GM21423 (cell line): ENCODE measurements at regions not wholly inside any gene's neighbourhood (a gene's known extent, or its start where the extent isn't known, plus 50 kb on each side); places are given as distances from the start of the nearest gene placed in this dataset.
"Not testable (repeated sequence)": the region's sequence is repeated elsewhere in the genome, so short reads cannot be mapped to it uniquely, and the experiment has no call there.

Experiments
- ATAC-seq: cut with Tn5 transposase; IDR thresholded peaks from one replicate; pipeline ENCODE4 v1.9.1; 2021; ENCODE audit warnings: mild to moderate bottlenecking, moderate library complexity; ENCODE audit not compliant: unreplicated experiment

GRCh38 chr10:64765498-64765897, 1244.3 kb downstream of the REEP3 start:
- no peak for ATAC-seq

DNA sequence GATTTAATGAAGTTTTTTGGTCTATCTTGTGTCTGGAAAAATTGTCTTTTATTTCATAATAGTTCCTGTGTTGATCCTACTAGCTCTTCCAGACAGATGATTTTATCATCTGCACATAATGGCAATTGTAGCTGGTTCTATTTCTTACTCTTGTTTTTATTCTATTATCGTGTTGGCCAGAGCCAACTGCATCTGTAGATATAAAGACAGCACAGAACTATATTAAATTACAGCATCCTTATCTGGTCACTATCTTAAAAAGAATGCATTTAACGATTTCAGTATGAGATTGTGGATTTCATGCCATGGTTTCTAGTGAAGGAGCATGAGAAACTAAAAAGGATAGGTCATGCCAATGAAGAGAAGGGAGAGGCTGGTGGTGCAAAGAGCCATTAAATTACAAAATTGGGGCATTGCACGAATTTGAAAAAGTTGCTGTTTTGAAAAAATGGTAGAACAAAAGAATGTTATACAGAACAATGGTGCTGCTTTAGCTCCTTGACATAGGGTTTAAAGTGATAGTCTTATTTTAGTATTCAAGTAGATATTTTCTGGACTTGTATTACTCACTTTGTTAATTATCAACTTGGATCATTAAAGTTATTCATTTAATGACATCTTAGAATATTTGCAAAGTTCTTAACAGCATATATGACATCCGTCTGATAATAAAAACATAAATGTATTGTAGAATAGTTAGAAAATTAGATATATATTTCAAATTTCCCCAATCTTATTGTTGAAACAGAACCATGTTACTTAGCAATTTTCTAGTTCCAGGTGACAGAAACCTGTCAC, 1250.3 kb downstream of the REEP3 start:
- no peak for ATAC-seq

DNA sequence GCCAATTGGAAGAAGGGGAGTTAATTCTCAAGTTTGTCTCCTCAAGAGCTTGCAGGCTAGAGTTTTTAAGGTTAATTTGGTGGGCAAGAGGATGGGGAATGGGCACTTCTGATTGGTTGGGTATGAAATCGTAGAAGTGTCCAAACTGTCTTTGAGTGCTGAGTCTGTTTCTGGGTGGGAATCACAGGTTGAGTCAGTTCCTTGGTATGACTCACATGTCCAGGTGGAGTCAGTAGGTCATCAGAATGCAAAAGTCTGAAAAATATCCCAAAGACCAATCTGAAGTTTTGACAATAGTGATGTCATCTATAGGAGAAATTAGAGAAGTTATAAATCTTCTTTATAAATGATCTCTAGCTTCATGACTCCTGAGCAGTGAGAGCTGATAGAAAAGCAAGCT, 1252.2 kb downstream of the REEP3 start:
- ATAC-seq, result no peak

DNA sequence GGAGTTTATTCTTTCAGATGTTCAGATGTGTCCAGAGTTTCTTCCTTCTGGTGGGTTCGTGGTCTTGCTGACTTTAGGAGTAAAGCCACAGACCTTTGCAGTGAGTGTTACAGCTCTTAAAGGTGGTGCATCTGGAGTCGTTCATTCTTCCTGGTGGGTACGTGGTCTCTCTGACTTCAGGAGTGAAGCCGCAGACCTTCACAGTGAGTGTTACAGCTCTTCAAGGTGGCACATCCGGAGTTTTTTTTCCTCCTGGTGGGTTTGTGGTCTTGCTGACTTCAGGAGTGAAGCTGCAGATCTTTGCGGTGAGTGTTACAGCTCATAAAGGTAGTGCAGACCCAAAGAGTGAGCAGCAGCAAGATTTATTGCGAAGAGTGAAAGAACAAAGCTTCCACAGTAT, 1263.2 kb downstream of the REEP3 start:
- ATAC-seq, result not testable (repeated sequence)

DNA sequence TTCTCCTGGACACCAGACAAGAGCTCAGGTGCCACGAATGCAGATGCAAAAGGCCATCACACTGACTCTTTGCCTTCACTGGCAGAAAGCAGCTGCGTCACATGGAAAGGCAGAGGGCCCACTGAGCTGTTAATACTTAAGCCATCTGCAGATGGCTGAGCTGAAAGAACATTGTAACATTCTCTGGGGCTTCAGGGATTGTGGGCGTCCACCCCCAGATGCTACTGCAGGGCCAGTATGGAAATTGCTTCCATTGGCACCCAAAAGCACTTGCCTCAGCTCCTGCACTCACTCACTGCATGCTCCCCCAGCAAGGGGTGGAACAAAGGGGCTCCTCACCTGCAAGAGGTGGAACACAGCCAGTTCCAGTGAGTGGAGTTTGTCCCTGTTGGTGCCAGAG, 1264.6 kb downstream of the REEP3 start:
- no peak for ATAC-seq

- ATAC-seq, result no peak
Observed at GRCh38 chr10:64786989-64787388, 1265.8 kb downstream of the REEP3 start.

- ATAC-seq, result no peak
Observed at GRCh38 chr10:64795847-64796246, 1274.6 kb downstream of the REEP3 start.

DNA sequence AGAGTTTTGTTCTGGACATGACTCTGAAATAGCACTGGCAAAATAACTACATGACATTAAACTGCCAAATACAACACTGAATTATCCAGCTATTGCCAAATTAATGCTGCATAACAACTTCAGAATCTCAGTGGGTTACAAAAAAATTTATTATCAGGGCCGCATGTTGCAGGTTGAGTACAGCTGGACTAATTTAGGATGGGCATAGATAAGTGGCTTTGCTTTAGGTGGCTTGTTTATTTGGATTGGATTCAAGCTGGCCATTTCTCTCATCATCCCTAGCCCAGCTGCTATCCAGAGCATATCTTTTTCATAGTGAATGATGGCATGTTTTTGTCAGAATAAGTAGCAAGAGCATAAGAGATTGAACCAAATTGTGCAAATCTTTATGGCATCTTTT, 1277.1 kb downstream of the REEP3 start:
- no peak for ATAC-seq

DNA sequence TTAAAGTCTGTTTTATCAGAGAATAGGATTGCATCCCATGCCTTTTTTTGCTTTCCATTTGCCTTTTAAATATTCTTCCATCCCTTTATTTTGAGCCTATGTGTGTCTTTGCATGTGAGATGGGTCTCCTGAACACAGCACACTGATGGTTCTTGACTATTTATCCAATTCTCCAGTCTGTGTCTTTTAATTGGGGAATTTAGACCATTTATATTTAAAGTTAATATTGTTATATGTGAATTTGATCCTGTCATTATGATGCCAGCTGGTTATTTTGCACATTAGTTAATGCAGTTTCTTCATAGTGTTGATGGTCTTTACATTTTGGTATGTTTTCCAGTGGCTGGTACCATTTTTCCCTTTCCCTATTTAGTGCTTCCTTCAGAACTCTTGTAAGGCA, 1287.0 kb downstream of the REEP3 start:
- not testable (repeated sequence) for ATAC-seq

- ATAC-seq, result not testable (repeated sequence)
Observed at GRCh38 chr10:64810046-64810445, 1288.8 kb downstream of the REEP3 start.

GRCh38 chr10:64813391-64813790, 1292.2 kb downstream of the REEP3 start:
- ATAC-seq, result no peak

- no peak for ATAC-seq
Observed at GRCh38 chr10:64814201-64814600, 1293.0 kb downstream of the REEP3 start.

- ATAC-seq, result no peak
Observed at GRCh38 chr10:64829888-64830412, 1308.7 kb downstream of the REEP3 start.

- no peak for ATAC-seq
Observed at GRCh38 chr10:64830869-64831268, 1309.7 kb downstream of the REEP3 start.

- ATAC-seq, result no peak
Observed at GRCh38 chr10:64840341-64840740, 1319.1 kb downstream of the REEP3 start.

- no peak for ATAC-seq
Observed at GRCh38 chr10:64846700-64847099, 1325.5 kb downstream of the REEP3 start.

GRCh38 chr10:64855941-64856340, 1334.7 kb downstream of the REEP3 start:
- no peak for ATAC-seq

DNA sequence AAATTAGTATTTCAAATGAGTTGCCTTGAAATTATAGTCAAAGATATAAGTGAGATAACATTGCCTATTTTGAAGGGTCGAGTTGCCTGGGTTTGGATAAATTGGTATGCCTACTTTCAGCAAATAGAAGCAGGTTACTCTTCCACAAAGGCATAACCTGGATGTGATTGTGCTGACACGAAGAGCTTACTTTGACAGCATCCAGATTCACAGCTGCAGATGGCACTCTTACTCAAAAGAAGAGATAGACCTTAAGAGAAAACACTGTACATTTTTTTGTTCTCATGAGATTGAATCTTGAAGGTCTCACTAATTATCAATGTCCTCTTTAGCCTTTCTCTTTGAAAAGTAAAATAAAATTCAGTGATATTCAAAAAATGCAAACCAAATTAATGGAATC, 1338.7 kb downstream of the REEP3 start:
- ATAC-seq, result no peak

- no peak for ATAC-seq
Observed at GRCh38 chr10:64863836-64864235, 1342.6 kb downstream of the REEP3 start.

DNA sequence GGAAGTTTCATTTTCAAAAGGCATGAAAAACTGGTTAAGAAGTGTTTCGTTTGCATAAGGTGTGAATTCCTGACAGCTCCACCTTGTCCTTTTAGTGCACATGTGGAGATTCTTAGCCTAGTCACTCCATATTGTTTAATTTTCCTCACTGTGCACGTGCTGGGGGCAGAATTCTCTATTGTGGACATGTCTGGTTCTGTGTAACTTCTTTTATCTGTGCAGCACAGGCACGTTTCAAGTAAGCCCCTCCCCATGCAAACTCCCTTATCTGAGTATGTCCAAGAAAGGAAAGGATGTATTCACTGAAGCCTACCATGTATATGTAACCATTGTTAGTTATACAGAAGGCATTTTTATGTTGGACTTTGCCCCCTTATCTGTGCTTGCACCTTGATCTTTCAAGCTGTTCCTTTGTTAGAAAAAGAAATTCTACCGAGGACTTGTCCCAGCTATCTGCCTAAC, 1346.3 kb downstream of the REEP3 start:
- ATAC-seq, result no peak

DNA sequence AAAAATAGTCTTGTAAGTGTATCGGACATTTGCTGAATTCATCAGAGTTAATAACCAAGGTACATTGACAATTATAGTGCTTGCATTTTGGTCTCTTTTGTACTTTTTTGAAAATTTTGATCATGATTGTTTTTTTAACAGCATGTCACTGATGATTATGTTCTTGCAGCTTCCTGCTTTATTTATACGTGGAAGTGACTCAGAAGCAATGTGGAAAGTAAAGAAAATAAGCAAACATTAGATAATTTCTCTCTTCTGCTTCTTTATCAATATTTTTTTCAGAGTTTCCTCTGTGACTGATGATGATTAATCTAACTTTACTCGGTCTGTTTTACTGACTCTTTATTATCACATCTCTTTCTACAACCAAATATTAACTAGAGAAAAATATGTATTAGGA, 1351.9 kb downstream of the REEP3 start:
- ATAC-seq, result no peak

DNA sequence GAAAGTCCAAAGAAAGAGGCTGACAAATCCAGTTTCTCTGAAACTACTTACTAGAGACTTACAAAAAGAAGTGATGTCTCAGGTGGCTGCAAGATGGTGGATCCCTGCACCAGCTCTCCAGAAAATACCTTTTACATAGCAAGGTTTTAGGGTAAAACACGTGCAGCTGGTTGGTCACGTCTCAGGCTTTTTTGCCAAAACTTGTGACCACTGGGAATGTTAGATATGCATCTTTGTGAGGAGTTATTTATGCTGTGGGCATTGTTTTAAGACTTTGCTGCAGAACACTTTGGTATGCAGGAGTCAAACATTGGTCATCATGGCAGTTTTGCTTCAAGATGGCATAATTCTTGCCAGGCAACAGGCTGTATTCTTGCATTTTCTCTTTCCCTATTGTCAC, 1352.8 kb downstream of the REEP3 start:
- ATAC-seq, result no peak

GRCh38 chr10:64880546-64880945, 1359.3 kb downstream of the REEP3 start:
- no peak for ATAC-seq
